Testis (tissue), 2 donors: ENCODE measurements at regions not wholly inside any gene's neighbourhood (a gene's known extent, or its start where the extent isn't known, plus 50 kb on each side); places are given as distances from the start of the nearest gene placed in this dataset.

Experiments used
- DNase-seq: peaks from one replicate; pipeline ENCODE4 v3.0.0-alpha.2; 2019
- H3K27ac ChIP-seq, 2 donors: fragments of 200-600 bp; sonication (generic); one replicate each; pipeline ENCODE4 v1.5.1; 2019
- H3K27me3 ChIP-seq: fragments of 200-600 bp; sonication (generic); one replicate; pipeline ENCODE4 v1.5.1; 2019
- H3K36me3 ChIP-seq: fragments of 200-600 bp; sonication (generic); one replicate; pipeline ENCODE4 v1.5.1; 2017; ENCODE audit warnings: low read depth; ENCODE audit errors: missing control alignments
- H3K4me1 ChIP-seq: fragments of 200-600 bp; sonication (generic); one replicate; pipeline ENCODE4 v1.5.1; 2019
- H3K4me3 ChIP-seq, 2 donors: fragments of 200-600 bp; sonication (generic); one replicate each; pipeline ENCODE4 v1.5.1; 2017 to 2019
- H3K9me3 ChIP-seq: fragments of 200-600 bp; sonication (generic); one replicate; pipeline ENCODE4 v1.5.1; 2017
- POLR2A ChIP-seq: fragments of 450-650 bp; IDR thresholded peaks from one replicate; pipeline ENCODE4 v1.6.1; 2017; ENCODE audit warnings: antibody characterized with exemption, mild to moderate bottlenecking, moderate library complexity
- WGBS, 2 donors: methylation state at CpG; one replicate each; pipeline ENCODE4 v1.1.5; 2018; 5-methylcytosine and 5-hydroxymethylcytosine counted together
- intact Hi-C: fragments of 100-400 bp; cut with DNase I; formaldehyde crosslinking; loops from one replicate; pipeline ENCODE4 v1.15.1; 2023; ENCODE audit warnings: low total_unique reads
- TF ChIP-seq, protein P1 (sequence below), 3 experiments: fragments of 450-650 bp in 2 of 3; fragments of 200-600 bp in 1 of 3; sonication (generic) in 1 of 3; IDR thresholded peaks; one replicate each; pipeline ENCODE4 v1.5.1; 2016 to 2019; ENCODE audit warnings: antibody characterized with exemption in 3 of 3, mild to moderate bottlenecking in 2 of 3, moderate library complexity in 1 of 3

DNA sequence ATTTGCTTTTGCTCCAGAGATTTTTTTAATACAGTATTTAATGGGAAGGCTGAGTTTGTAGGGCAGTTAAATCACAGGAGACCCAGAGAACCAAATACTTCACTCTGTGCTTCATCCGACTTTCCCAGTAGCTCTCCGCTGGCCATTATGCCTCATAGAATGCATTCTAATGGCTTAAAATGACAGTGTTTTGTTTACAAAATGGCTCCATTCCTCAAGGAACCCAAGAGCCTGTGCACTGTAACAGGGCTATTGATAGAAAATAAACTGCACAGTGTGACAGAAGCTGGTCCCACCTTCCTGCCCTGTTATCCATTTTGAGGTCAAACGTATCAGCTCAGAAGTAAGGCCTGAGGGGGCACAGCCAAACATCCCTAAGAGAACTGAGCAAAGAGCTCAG, 136.5 kb downstream of the RAP2A start:
- no peaks in the 10 kb centered on the region for H3K36me3 ChIP-seq
- WGBS, 2 donors = 53 to 59% methylated on average over 3 of the region's 3 CpGs
- no peaks in the 10 kb centered on the region for H3K9me3 ChIP-seq
- no peak overlapping the region for H3K4me3 ChIP-seq
- H3K27me3 ChIP-seq = no peaks in the 10 kb centered on the region
- DNase-seq = no peak
- H3K4me1 ChIP-seq = peaks cover 4% of the 10 kb centered on the region
- intact Hi-C loops = loop anchor here (10.0 kb wide), 1 partner anchor 456 kb away; no protein-coding TSS in a partner anchor
- no peak for TF ChIP-seq POLR2A
- TF ChIP-seq, protein P1, sequence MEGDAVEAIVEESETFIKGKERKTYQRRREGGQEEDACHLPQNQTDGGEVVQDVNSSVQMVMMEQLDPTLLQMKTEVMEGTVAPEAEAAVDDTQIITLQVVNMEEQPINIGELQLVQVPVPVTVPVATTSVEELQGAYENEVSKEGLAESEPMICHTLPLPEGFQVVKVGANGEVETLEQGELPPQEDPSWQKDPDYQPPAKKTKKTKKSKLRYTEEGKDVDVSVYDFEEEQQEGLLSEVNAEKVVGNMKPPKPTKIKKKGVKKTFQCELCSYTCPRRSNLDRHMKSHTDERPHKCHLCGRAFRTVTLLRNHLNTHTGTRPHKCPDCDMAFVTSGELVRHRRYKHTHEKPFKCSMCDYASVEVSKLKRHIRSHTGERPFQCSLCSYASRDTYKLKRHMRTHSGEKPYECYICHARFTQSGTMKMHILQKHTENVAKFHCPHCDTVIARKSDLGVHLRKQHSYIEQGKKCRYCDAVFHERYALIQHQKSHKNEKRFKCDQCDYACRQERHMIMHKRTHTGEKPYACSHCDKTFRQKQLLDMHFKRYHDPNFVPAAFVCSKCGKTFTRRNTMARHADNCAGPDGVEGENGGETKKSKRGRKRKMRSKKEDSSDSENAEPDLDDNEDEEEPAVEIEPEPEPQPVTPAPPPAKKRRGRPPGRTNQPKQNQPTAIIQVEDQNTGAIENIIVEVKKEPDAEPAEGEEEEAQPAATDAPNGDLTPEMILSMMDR (IDR thresholded peaks at IDR 0.05) = no peak
- no peak overlapping the region for H3K27ac ChIP-seq

DNA sequence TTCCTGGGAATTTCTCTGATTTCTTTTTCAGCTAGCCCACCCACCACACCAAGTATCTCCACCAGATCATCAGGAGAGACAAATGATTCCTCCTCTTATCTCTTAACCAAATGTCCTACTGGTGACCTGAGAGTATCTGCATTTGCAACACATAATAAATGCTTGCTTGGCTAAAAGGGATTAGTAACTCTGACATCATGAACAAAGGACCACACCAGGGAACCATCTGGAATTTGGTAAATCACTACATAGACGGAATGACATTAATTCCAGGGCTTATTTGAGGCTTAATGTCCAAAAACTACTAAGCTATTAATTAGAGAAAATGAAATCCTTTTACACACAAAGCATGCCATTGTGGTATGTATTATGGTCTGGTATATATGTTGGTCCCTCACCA, 139.0 kb downstream of the RAP2A start:
- no peaks in the 10 kb centered on the region for H3K36me3 ChIP-seq
- no peak for DNase-seq
- H3K9me3 ChIP-seq = no peaks in the 10 kb centered on the region
- intact Hi-C loops = loop anchor here (10.0 kb wide), 1 partner anchor 458 kb away; no protein-coding TSS in a partner anchor
- 87 to 97% methylated on average over 1 of the region's 1 CpG for WGBS, 2 donors
- H3K27me3 ChIP-seq = no peaks in the 10 kb centered on the region
- no peak overlapping the region for H3K27ac ChIP-seq
- TF ChIP-seq, protein P1 (IDR thresholded peaks at IDR 0.05) = no peak
- no peak for TF ChIP-seq POLR2A
- peaks cover 4% of the 10 kb centered on the region for H3K4me1 ChIP-seq
- H3K4me3 ChIP-seq = no peak overlapping the region

DNA sequence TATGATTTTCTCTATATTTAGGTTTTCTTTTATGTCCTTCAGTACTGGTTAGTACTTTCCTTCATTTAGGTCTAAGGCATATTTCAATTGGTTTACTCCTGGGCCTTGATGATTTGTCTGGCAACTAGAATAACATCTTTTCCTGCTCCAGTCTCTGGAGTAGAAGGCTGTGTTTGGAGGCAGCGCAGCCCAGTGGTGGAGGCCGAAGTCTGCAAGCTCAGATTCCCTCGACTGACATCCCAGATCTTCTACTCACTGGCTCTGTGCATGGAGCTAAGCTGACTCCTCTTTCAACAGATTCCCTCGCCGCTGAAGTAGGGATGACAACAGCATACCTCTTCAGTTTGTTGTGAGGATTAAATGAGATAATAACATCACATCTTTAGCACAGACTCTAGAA, 141.0 kb downstream of the RAP2A start:
- no peaks in the 10 kb centered on the region for H3K27me3 ChIP-seq
- TF ChIP-seq, protein P1 (IDR thresholded peaks at IDR 0.05) = no peak
- TF ChIP-seq POLR2A = no peak
- no peak overlapping the region for H3K27ac ChIP-seq
- DNase-seq = peak; percentile 40
- intact Hi-C loops = loop anchor here (10.0 kb wide), 1 partner anchor 460 kb away; no protein-coding TSS in a partner anchor
- WGBS, 2 donors = 59 to 69% methylated on average over 5 of the region's 5 CpGs
- no peak overlapping the region for H3K4me3 ChIP-seq
- H3K36me3 ChIP-seq = no peaks in the 10 kb centered on the region
- peaks cover 2% of the 10 kb centered on the region for H3K4me1 ChIP-seq
- no peaks in the 10 kb centered on the region for H3K9me3 ChIP-seq

DNA sequence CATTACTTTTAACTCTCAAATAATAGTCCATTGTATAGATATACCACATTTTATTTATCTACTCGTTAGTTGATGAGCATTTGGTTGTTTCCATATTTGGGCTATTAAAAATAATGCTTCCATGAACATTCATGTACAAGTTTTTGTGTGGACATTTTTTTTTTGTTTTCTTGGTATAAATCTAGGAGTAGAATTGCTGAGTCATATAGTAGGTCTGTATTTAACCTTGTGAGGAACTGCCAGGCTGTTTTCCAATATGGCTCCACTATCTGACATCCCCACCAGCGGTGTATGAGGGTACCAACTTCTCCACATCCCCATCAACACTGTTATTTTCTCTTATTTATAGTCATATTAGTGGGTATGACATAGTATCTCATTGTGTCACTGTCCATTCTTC, 143.1 kb downstream of the RAP2A start:
- H3K4me1 ChIP-seq = no peaks in the 10 kb centered on the region
- WGBS, 2 donors = 90 to 94% methylated on average over 2 of the region's 2 CpGs
- H3K9me3 ChIP-seq = no peaks in the 10 kb centered on the region
- no peak for DNase-seq
- no peak for TF ChIP-seq POLR2A
- TF ChIP-seq, protein P1 (IDR thresholded peaks at IDR 0.05) = no peak
- no peaks in the 10 kb centered on the region for H3K27me3 ChIP-seq
- no peak overlapping the region for H3K27ac ChIP-seq
- no peak overlapping the region for H3K4me3 ChIP-seq
- no peaks in the 10 kb centered on the region for H3K36me3 ChIP-seq
- intact Hi-C loops = loop anchor here (10.0 kb wide), 1 partner anchor 462 kb away; no protein-coding TSS in a partner anchor

DNA sequence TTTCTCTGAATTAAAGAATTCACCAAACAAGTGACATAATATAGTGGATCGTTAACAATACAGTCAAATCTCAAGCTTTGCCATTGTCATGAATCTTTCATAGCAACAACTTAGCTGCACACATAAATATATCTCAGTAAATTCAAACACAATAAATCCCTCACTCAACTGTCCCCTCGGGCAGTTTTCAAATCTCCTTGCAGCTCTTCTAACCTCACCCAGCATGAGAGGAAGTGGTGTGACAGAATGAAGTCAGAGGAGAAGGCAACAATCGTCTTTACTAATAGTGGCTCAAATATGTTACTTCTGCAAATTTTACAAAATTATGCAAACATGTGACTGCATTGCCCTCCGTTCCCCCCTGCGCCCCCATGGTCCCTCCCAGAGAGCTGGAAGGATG, 148.2 kb downstream of the RAP2A start:
- Histone ChIP-seq H3K4me3 (no peak overlapping the region), H3K27me3 (no peaks in the 10 kb centered on the region), H3K27ac (no peak overlapping the region), H3K9me3 (no peaks in the 10 kb centered on the region), H3K4me1 (no peaks in the 10 kb centered on the region), H3K36me3 (no peaks in the 10 kb centered on the region)
- intact Hi-C loops = no loop called here
- no peak for DNase-seq
- no peak for TF ChIP-seq POLR2A
- TF ChIP-seq, protein P1 (IDR thresholded peaks at IDR 0.05) = no peak
- WGBS, 2 donors = 61 to 72% methylated on average over 5 of the region's 5 CpGs
